GM18502 (cell line): ENCODE measurements at regions not wholly inside any gene's neighbourhood (a gene's known extent, or its start where the extent isn't known, plus 50 kb on each side); places are given as distances from the start of the nearest gene placed in this dataset.
A peak's percentile ranks its signal among the peaks of the same experiment; 100 is the strongest.

Experiments used
- ATAC-seq: cut with Tn5 transposase; IDR thresholded peaks from one replicate; pipeline ENCODE4 v1.9.1; 2021; ENCODE audit warnings: mild to moderate bottlenecking; ENCODE audit not compliant: unreplicated experiment, poor library complexity

- ATAC-seq, result no peak
These were observed 208.2 kb upstream of the PDGFD start for GRCh38 chr11:104372111-104372510.

GRCh38 chr11:104370478-104370877 is 206.5 kb upstream of the PDGFD start:
- ATAC-seq, result peak; percentile 81

GRCh38 chr11:104369761-104370160 is 205.8 kb upstream of the PDGFD start:
- no peak for ATAC-seq

- no peak for ATAC-seq
These were observed 202.4 kb upstream of the PDGFD start for GRCh38 chr11:104366321-104366734.

- ATAC-seq, result no peak
These were observed 201.7 kb upstream of the PDGFD start for GRCh38 chr11:104365676-104366075.

GRCh38 chr11:104361975-104362374 is 198.0 kb upstream of the PDGFD start:
- ATAC-seq, result no peak

GRCh38 chr11:104352036-104352435 is 188.1 kb upstream of the PDGFD start:
- no peak for ATAC-seq

GRCh38 chr11:104343578-104343977 is 179.6 kb upstream of the PDGFD start:
- ATAC-seq, result peak; percentile 75

- ATAC-seq, result no peak
These were observed 176.6 kb upstream of the PDGFD start for GRCh38 chr11:104340590-104340989.

- ATAC-seq, result peak; percentile 66
These were observed 175.5 kb upstream of the PDGFD start for GRCh38 chr11:104339380-104339831.

- no peak for ATAC-seq
These were observed 174.2 kb upstream of the PDGFD start for GRCh38 chr11:104338186-104338585.

GRCh38 chr11:104337273-104337672 is 173.3 kb upstream of the PDGFD start:
- ATAC-seq, result no peak

- ATAC-seq, result peak; percentile 91
These were observed 170.0 kb upstream of the PDGFD start for GRCh38 chr11:104333977-104334376.

GRCh38 chr11:104332110-104332509 is 168.2 kb upstream of the PDGFD start:
- peak; percentile 62 for ATAC-seq

GRCh38 chr11:104329078-104329665 is 165.2 kb upstream of the PDGFD start:
- no peak for ATAC-seq

GRCh38 chr11:104328512-104328907 is 164.6 kb upstream of the PDGFD start:
- no peak for ATAC-seq

GRCh38 chr11:104327861-104328511 is 164.0 kb upstream of the PDGFD start:
- no peak for ATAC-seq

GRCh38 chr11:104325093-104325492 is 161.1 kb upstream of the PDGFD start:
- no peak for ATAC-seq

GRCh38 chr11:104324276-104324675 is 160.3 kb upstream of the PDGFD start:
- ATAC-seq, result no peak

- ATAC-seq, result no peak
These were observed 159.9 kb upstream of the PDGFD start for GRCh38 chr11:104323841-104324240.

GRCh38 chr11:104322696-104323095 is 158.7 kb upstream of the PDGFD start:
- ATAC-seq, result no peak

- ATAC-seq, result no peak
These were observed 157.0 kb upstream of the PDGFD start for GRCh38 chr11:104320956-104321355.
